Glutamatergic neuron (in vitro differentiated cells): ENCODE measurements at regions not wholly inside any gene's neighbourhood (a gene's known extent, or its start where the extent isn't known, plus 50 kb on each side); places are given as distances from the start of the nearest gene placed in this dataset.

Source experiments
- DNase-seq: peaks from one replicate; pipeline ENCODE4 v3.0.0; 2022
- H3K27ac Mint-ChIP-seq: one replicate; pipeline ENCODE4 v1.8.0; 2020; ENCODE audit warnings: mild to moderate bottlenecking, mixed read lengths, inconsistent platforms; ENCODE audit not compliant: unreplicated experiment
- H3K27me3 Mint-ChIP-seq: one replicate; pipeline ENCODE4 v1.8.0; 2020; ENCODE audit warnings: mild to moderate bottlenecking, moderate library complexity, mixed read lengths, inconsistent platforms; ENCODE audit not compliant: unreplicated experiment
- H3K36me3 Mint-ChIP-seq: one replicate; pipeline ENCODE4 v1.8.0; 2020; ENCODE audit warnings: mild to moderate bottlenecking, mixed read lengths, inconsistent platforms; ENCODE audit not compliant: unreplicated experiment
- H3K4me1 Mint-ChIP-seq: one replicate; pipeline ENCODE4 v1.8.0; 2020; ENCODE audit warnings: mild to moderate bottlenecking, low read depth, mixed read lengths, inconsistent platforms; ENCODE audit not compliant: unreplicated experiment
- H3K4me3 Mint-ChIP-seq: one replicate; pipeline ENCODE4 v1.8.0; 2020; ENCODE audit warnings: mild to moderate bottlenecking, mixed read lengths, inconsistent platforms; ENCODE audit not compliant: unreplicated experiment
- H3K9me3 Mint-ChIP-seq: one replicate; pipeline ENCODE4 v1.8.0; 2020; ENCODE audit warnings: mild to moderate bottlenecking, moderate library complexity, mixed read lengths, inconsistent platforms; ENCODE audit not compliant: unreplicated experiment
- CTCF ChIP-seq: fragments of 200-600 bp; sonication (generic); IDR thresholded peaks from one replicate; pipeline ENCODE4 v1.5.0; 2021; ENCODE audit not compliant: partially characterized antibody, unreplicated experiment

GRCh38 chr10:36087006-36088005 lies 445.2 kb upstream of the FZD8 start:
- Mint-ChIP-seq H3K9me3 (peaks cover 4% of the 10 kb centered on the region), H3K4me3 (no peak overlapping the region), H3K27ac (no peak overlapping the region), H3K36me3 (no peaks in the 10 kb centered on the region), H3K27me3 (peaks cover 3% of the 10 kb centered on the region), H3K4me1 (no peaks in the 10 kb centered on the region)
- TF ChIP-seq CTCF, result no peak
- no peak for DNase-seq

GRCh38 chr10:36075196-36075595 lies 433.1 kb upstream of the FZD8 start:
- no peak for TF ChIP-seq CTCF
- no peaks in the 10 kb centered on the region for H3K36me3 Mint-ChIP-seq

GRCh38 chr10:36073796-36074345 lies 431.8 kb upstream of the FZD8 start:
- no peak overlapping the region for H3K27ac Mint-ChIP-seq
- no peak for TF ChIP-seq CTCF
- no peak for DNase-seq
- no peak overlapping the region for H3K4me3 Mint-ChIP-seq
- no peaks in the 10 kb centered on the region for H3K36me3 Mint-ChIP-seq
- H3K9me3 Mint-ChIP-seq, result no peaks in the 10 kb centered on the region
- H3K4me1 Mint-ChIP-seq, result no peaks in the 10 kb centered on the region
- no peaks in the 10 kb centered on the region for H3K27me3 Mint-ChIP-seq

More at GRCh38 chr10:36075196-36075595, 433.1 kb upstream of the FZD8 start:
- H3K4me3 Mint-ChIP-seq, result no peak overlapping the region
- no peaks in the 10 kb centered on the region for H3K27me3 Mint-ChIP-seq
- no peaks in the 10 kb centered on the region for H3K4me1 Mint-ChIP-seq
- H3K9me3 Mint-ChIP-seq, result no peaks in the 10 kb centered on the region
- DNase-seq, result no peak
- no peak overlapping the region for H3K27ac Mint-ChIP-seq

- peaks cover 4% of the 10 kb centered on the region for H3K27me3 Mint-ChIP-seq
These were observed 426.4 kb upstream of the FZD8 start for GRCh38 chr10:36068542-36068941.

More at GRCh38 chr10:36068542-36068941, 426.4 kb upstream of the FZD8 start:
- H3K27ac Mint-ChIP-seq, result no peak overlapping the region
- DNase-seq, result no peak
- H3K4me3 Mint-ChIP-seq, result no peak overlapping the region
- no peak for TF ChIP-seq CTCF
- peaks cover 3% of the 10 kb centered on the region for H3K9me3 Mint-ChIP-seq
- H3K4me1 Mint-ChIP-seq, result no peaks in the 10 kb centered on the region
- H3K36me3 Mint-ChIP-seq, result peaks cover 4% of the 10 kb centered on the region
